ENCODE measurements at regions not wholly inside any gene's neighbourhood (a gene's known extent, or its start where the extent isn't known, plus 50 kb on each side); places are given as distances from the start of the nearest gene placed in this dataset.

GRCh38 chr11:76603202-76603601 is 67.3 kb downstream of the LRRC32 start:
- no peak for TF ChIP-seq CTCF (IDR thresholded peaks at IDR 0.05)
- no peak for TF ChIP-seq BHLHE40 (IDR thresholded peaks at IDR 0.05; ENCODE audit: low read depth, low read length)
- no peak for TF ChIP-seq POLR2A (IDR thresholded peaks at IDR 0.05; ENCODE audit: low read length)
- TF ChIP-seq ELK1 (IDR thresholded peaks at IDR 0.05; ENCODE audit: low read depth, low read length): no peak
- no peak for TF ChIP-seq RNF2 (IDR thresholded peaks at IDR 0.05; ENCODE audit: borderline replicate concordance, low read depth)
- no peak for TF ChIP-seq RAD21 (conservative IDR thresholded peaks at IDR 0.05 in 1 of 2, IDR thresholded peaks at IDR 0.05 in 1 of 2)
- no peak for TF ChIP-seq NR3C1 (IDR thresholded peaks at IDR 0.05)
- no peak for TF ChIP-seq SREBF2 (IDR thresholded peaks at IDR 0.05)
- no peak for TF ChIP-seq USF2 (IDR thresholded peaks at IDR 0.05)
- TF ChIP-seq RARB (CRISPR knock-in tag; IDR thresholded peaks at IDR 0.05): no peak
- no peak for TF ChIP-seq RFX5 (IDR thresholded peaks at IDR 0.05)
- no peak for TF ChIP-seq CHD2 (IDR thresholded peaks at IDR 0.05; ENCODE audit: low read length, partially characterized antibody)
- no peak for TF ChIP-seq MAX (IDR thresholded peaks at IDR 0.05)
- no peak for TF ChIP-seq SMC3 (IDR thresholded peaks at IDR 0.05)

Data from A549 (cell line).